ENCODE measurements at regions not wholly inside any gene's neighbourhood (a gene's known extent, or its start where the extent isn't known, plus 50 kb on each side); places are given as distances from the start of the nearest gene placed in this dataset.

- Histone ChIP-seq H3K9me3 (no peaks in the 10 kb centered on the region), H3K36me3 (no peaks in the 10 kb centered on the region), H3K27ac (no peak overlapping the region), H3K27me3 (peaks cover 0 to 18% (median 0%) of the 10 kb centered on the region in 3 donors), H3K4me3 (no peak overlapping the region), H3K4me1 (peaks cover 0 to under 1% (median 0%) of the 10 kb centered on the region in 4 donors)
- intact Hi-C loops (cut with DNase I; ENCODE audit: low total_unique reads): no loop called here
- TF ChIP-seq POLR2A (IDR thresholded peaks at IDR 0.05): no peak
- no peak for TF ChIP-seq POLR2AphosphoS5 (IDR thresholded peaks at IDR 0.05)
- TF ChIP-seq CTCF (IDR thresholded peaks at IDR 0.05): no peak
- no peak for TF ChIP-seq EP300 (IDR thresholded peaks at IDR 0.05)
- peak in 1 of 2 donors; percentile 59 for DNase-seq
- WGBS, 5 donors: 76 to 85% (median 81%) methylated on average over 16 to 17 of the region's 17 CpGs
Measured at GRCh38 chr2:15800495-15801329, 139.6 kb upstream of the MYCN start.

GRCh38 chr2:15801439-15801838 is 138.9 kb upstream of the MYCN start:
- TF ChIP-seq EP300 (IDR thresholded peaks at IDR 0.05): no peak
- TF ChIP-seq CTCF (IDR thresholded peaks at IDR 0.05): no peak
- TF ChIP-seq POLR2A (IDR thresholded peaks at IDR 0.05): no peak
- TF ChIP-seq POLR2AphosphoS5 (IDR thresholded peaks at IDR 0.05): no peak
- H3K9me3 ChIP-seq: no peaks in the 10 kb centered on the region
- intact Hi-C loops (cut with DNase I; ENCODE audit: low total_unique reads): no loop called here
- 91 to 98% (median 96%) methylated on average over 14 of the region's 14 CpGs for WGBS, 5 donors
- H3K27me3 ChIP-seq: peaks cover 0 to 11% (median 0%) of the 10 kb centered on the region in 3 donors
- no peak overlapping the region for H3K4me3 ChIP-seq
- H3K27ac ChIP-seq: no peak overlapping the region
- H3K4me1 ChIP-seq: no peaks in the 10 kb centered on the region
- no peak for DNase-seq
- no peaks in the 10 kb centered on the region for H3K36me3 ChIP-seq

GRCh38 chr2:15801904-15802303 is 138.4 kb upstream of the MYCN start:
- 83 to 89% (median 88%) methylated on average over 6 of the region's 6 CpGs for WGBS, 5 donors
- H3K36me3 ChIP-seq: no peaks in the 10 kb centered on the region
- TF ChIP-seq POLR2AphosphoS5 (IDR thresholded peaks at IDR 0.05) (no peak), EP300 (IDR thresholded peaks at IDR 0.05) (no peak), CTCF (IDR thresholded peaks at IDR 0.05) (no peak), POLR2A (IDR thresholded peaks at IDR 0.05) (no peak)
- no peak overlapping the region for H3K4me3 ChIP-seq
- no peaks in the 10 kb centered on the region for H3K9me3 ChIP-seq
- H3K27ac ChIP-seq: no peak overlapping the region
- intact Hi-C loops (cut with DNase I; ENCODE audit: low total_unique reads): no loop called here
- H3K27me3 ChIP-seq: peaks cover 0 to 8% (median 0%) of the 10 kb centered on the region in 3 donors
- no peak for DNase-seq
- H3K4me1 ChIP-seq: no peaks in the 10 kb centered on the region

- H3K9me3 ChIP-seq: no peaks in the 10 kb centered on the region
- DNase-seq: no peak
- H3K4me1 ChIP-seq: no peaks in the 10 kb centered on the region
- H3K36me3 ChIP-seq: no peaks in the 10 kb centered on the region
- TF ChIP-seq EP300 (IDR thresholded peaks at IDR 0.05): no peak
- no peak for TF ChIP-seq POLR2AphosphoS5 (IDR thresholded peaks at IDR 0.05)
- no peak for TF ChIP-seq POLR2A (IDR thresholded peaks at IDR 0.05)
- TF ChIP-seq CTCF (IDR thresholded peaks at IDR 0.05): no peak
- H3K27ac ChIP-seq: no peak overlapping the region
- no peaks in the 10 kb centered on the region for H3K27me3 ChIP-seq
- intact Hi-C loops (cut with DNase I; ENCODE audit: low total_unique reads): no loop called here
- H3K4me3 ChIP-seq: no peak overlapping the region
- WGBS, 5 donors: 57 to 68% (median 63%) methylated on average over 10 of the region's 10 CpGs
Measured at GRCh38 chr2:15802657-15803542, 137.4 kb upstream of the MYCN start.
